Loucy (cell line): ENCODE measurements at regions not wholly inside any gene's neighbourhood (a gene's known extent, or its start where the extent isn't known, plus 50 kb on each side); places are given as distances from the start of the nearest gene placed in this dataset.

Experiments
- H2AFZ ChIP-seq: fragments of 200-600 bp; sonication (generic); 2 replicates; pipeline ENCODE4 v1.6.0; 2016; ENCODE audit warnings: antibody characterized with exemption, mild to moderate bottlenecking, low read length, moderate library complexity
- H3F3A ChIP-seq: fragments of 200-600 bp; 2 replicates; pipeline ENCODE4 v1.6.0; 2016; ENCODE audit warnings: antibody characterized with exemption, low read depth, mild to moderate bottlenecking
- H3K27me3 ChIP-seq: fragments of 200-600 bp; sonication (generic); 2 replicates; pipeline ENCODE4 v1.6.1; 2014; ENCODE audit warnings: low read length, mild to moderate bottlenecking; ENCODE audit not compliant: insufficient read depth, poor library complexity, severe bottlenecking
- H3K36me3 ChIP-seq: fragments of 200-600 bp; sonication (generic); 2 replicates; pipeline ENCODE4 v1.6.1; 2016; ENCODE audit warnings: low read length; ENCODE audit not compliant: insufficient read depth
- H3K4me1 ChIP-seq: fragments of 200-600 bp; sonication (generic); 2 replicates; pipeline ENCODE4 v1.5.1; 2014; ENCODE audit warnings: low read length, mild to moderate bottlenecking; ENCODE audit not compliant: insufficient read depth, poor library complexity, severe bottlenecking
- H3K4me2 ChIP-seq: fragments of 200-600 bp; sonication (generic); 2 replicates; pipeline ENCODE4 v1.6.0; 2014; ENCODE audit warnings: antibody characterized with exemption, low read length, low read depth, mild to moderate bottlenecking; ENCODE audit not compliant: poor library complexity, severe bottlenecking
- H3K4me3 ChIP-seq: fragments of 200-600 bp; sonication (generic); 2 replicates; pipeline ENCODE4 v1.5.1; 2014; ENCODE audit warnings: low read length, mild to moderate bottlenecking, mixed read lengths; ENCODE audit not compliant: poor library complexity, severe bottlenecking
- H3K79me2 ChIP-seq: fragments of 200-600 bp; sonication (generic); 2 replicates; pipeline ENCODE4 v1.6.1; 2014; ENCODE audit warnings: low read length; ENCODE audit not compliant: insufficient read depth
- H3K9ac ChIP-seq: fragments of 200-600 bp; sonication (generic); 2 replicates; pipeline ENCODE4 v1.6.0; 2014; ENCODE audit warnings: mild to moderate bottlenecking, low read depth, low read length, moderate library complexity; ENCODE audit not compliant: poor library complexity, severe bottlenecking
- H3K9me2 ChIP-seq: fragments of 200-600 bp; sonication (generic); replicated peaks from 2 replicates; pipeline ENCODE4 v1.6.1; 2016; ENCODE audit warnings: low read depth, low read length, mixed read lengths
- H3K9me3 ChIP-seq: fragments of 200-600 bp; sonication (generic); 2 replicates; pipeline ENCODE4 v1.6.1; 2014; ENCODE audit warnings: mild to moderate bottlenecking, antibody characterized with exemption, low read length, low read depth; ENCODE audit not compliant: insufficient read depth
- H4K20me1 ChIP-seq: fragments of 200-600 bp; sonication (generic); 2 replicates; pipeline ENCODE4 v1.6.0; 2014; ENCODE audit warnings: antibody characterized with exemption, low read length, mild to moderate bottlenecking; ENCODE audit not compliant: insufficient read depth, poor library complexity, severe bottlenecking
- CTCF ChIP-seq: fragments of 200-600 bp; sonication (generic); conservative IDR thresholded peaks from 2 replicates; pipeline ENCODE4 v1.5.1; 2014; ENCODE audit warnings: mild to moderate bottlenecking, antibody characterized with exemption, low read length
- EZH2phosphoT487 ChIP-seq: fragments of 200-600 bp; IDR thresholded peaks from 2 replicates; pipeline ENCODE4 v1.6.1; 2018; ENCODE audit warnings: antibody characterized with exemption, mild to moderate bottlenecking, moderate library complexity, borderline replicate concordance

GRCh38 chr12:83541446-83541845 is 854.7 kb downstream of the TMTC2 start:
- Histone ChIP-seq H3K9me3 (no peaks in the 10 kb centered on the region), H3K9ac (no peak overlapping the region), H3K79me2 (no peaks in the 10 kb centered on the region), H4K20me1 (no peaks in the 10 kb centered on the region), H3K9me2 (no peaks in the 10 kb centered on the region), H3K36me3 (no peaks in the 10 kb centered on the region), H3K4me2 (no peak overlapping the region), H3F3A (no peaks in the 10 kb centered on the region), H3K27me3 (no peaks in the 10 kb centered on the region), H2AFZ (no peak overlapping the region), H3K4me1 (no peaks in the 10 kb centered on the region), H3K4me3 (no peak overlapping the region)
- TF ChIP-seq CTCF = no peak
- no peak for TF ChIP-seq EZH2phosphoT487

- no peaks in the 10 kb centered on the region for H3K4me1 ChIP-seq
- no peaks in the 10 kb centered on the region for H4K20me1 ChIP-seq
- no peaks in the 10 kb centered on the region for H3K9me2 ChIP-seq
- no peak overlapping the region for H3K4me3 ChIP-seq
- H3F3A ChIP-seq = no peaks in the 10 kb centered on the region
- TF ChIP-seq EZH2phosphoT487 (no peak), CTCF (no peak)
- no peaks in the 10 kb centered on the region for H3K36me3 ChIP-seq
- H3K79me2 ChIP-seq = no peaks in the 10 kb centered on the region
- no peaks in the 10 kb centered on the region for H3K9me3 ChIP-seq
- no peak overlapping the region for H2AFZ ChIP-seq
- no peak overlapping the region for H3K9ac ChIP-seq
- H3K27me3 ChIP-seq = no peaks in the 10 kb centered on the region
- H3K4me2 ChIP-seq = no peak overlapping the region
Observed at GRCh38 chr12:83538361-83538965, 851.8 kb downstream of the TMTC2 start.

GRCh38 chr12:83537428-83538053 is 850.8 kb downstream of the TMTC2 start:
- Histone ChIP-seq H3K79me2 (no peaks in the 10 kb centered on the region), H3K9me3 (no peaks in the 10 kb centered on the region), H3F3A (no peaks in the 10 kb centered on the region), H3K4me3 (no peak overlapping the region), H3K9me2 (no peaks in the 10 kb centered on the region), H3K27me3 (no peaks in the 10 kb centered on the region), H3K4me2 (no peak overlapping the region), H3K9ac (no peak overlapping the region), H4K20me1 (no peaks in the 10 kb centered on the region), H2AFZ (no peak overlapping the region), H3K4me1 (no peaks in the 10 kb centered on the region), H3K36me3 (no peaks in the 10 kb centered on the region)
- TF ChIP-seq CTCF = no peak
- TF ChIP-seq EZH2phosphoT487 = no peak
